Gastrocnemius medialis (tissue), 4 donors: ENCODE measurements at regions not wholly inside any gene's neighbourhood (a gene's known extent, or its start where the extent isn't known, plus 50 kb on each side); places are given as distances from the start of the nearest gene placed in this dataset.
"Not testable (repeated sequence)": the region's sequence is repeated elsewhere in the genome, so short reads cannot be mapped to it uniquely, and the experiment has no call there.

Source experiments
- ATAC-seq, 2 donors: fragments of 150-250 bp; one replicate each; pipeline ENCODE4 v1.9.1; 2016
- DNase-seq, 2 donors: peaks; one replicate each; pipeline ENCODE4 v3.0.0-alpha.2; 2019
- H3K27ac ChIP-seq, 4 donors: fragments of 200-600 bp; sonication (generic); 1 replicate in 1 of 4; 2 replicates in 3 of 4; pipeline ENCODE4 v1.5.1; 2016 to 2018; ENCODE audit warnings: mild to moderate bottlenecking in 2 of 4, moderate library complexity in 1 of 4
- H3K27me3 ChIP-seq, 3 donors: fragments of 200-600 bp; sonication (generic) in 2 of 3; 1 replicate in 1 of 3; 2 replicates in 2 of 3; pipeline versions ENCODE4 v1.5.1 to v1.6.0; 2016 to 2019; ENCODE audit warnings: mild to moderate bottlenecking in 1 of 3, moderate library complexity in 1 of 3
- H3K36me3 ChIP-seq, 2 donors: fragments of 200-600 bp; sonication (generic) in 1 of 2; one replicate each; pipeline ENCODE4 v1.5.1; 2017 to 2018
- H3K4me1 ChIP-seq, 2 donors: fragments of 200-600 bp; sonication (generic) in 1 of 2; one replicate each; pipeline ENCODE4 v1.5.1; 2016 to 2017; ENCODE audit warnings: mild to moderate bottlenecking in 2 of 2
- H3K4me3 ChIP-seq, 4 donors: fragments of 200-600 bp; sonication (generic) in 3 of 4; 1 replicate in 1 of 4; 2 replicates in 3 of 4; pipeline ENCODE4 v1.5.1; 2016 to 2019; ENCODE audit warnings: mild to moderate bottlenecking in 2 of 4
- H3K9me3 ChIP-seq, 3 donors: fragments of 200-600 bp; sonication (generic) in 2 of 3; 1 replicate in 1 of 3; 2 replicates in 2 of 3; pipeline ENCODE4 v1.5.1; 2016 to 2019
- POLR2A ChIP-seq, 2 donors: fragments of 450-650 bp; IDR thresholded peaks; one replicate each; pipeline ENCODE4 v1.6.1; 2017; ENCODE audit warnings: antibody characterized with exemption in 2 of 2, mild to moderate bottlenecking in 2 of 2, moderate library complexity in 2 of 2
- in situ Hi-C, 4 donors: fragments of 200-750 bp; cut with MboI; loops; one replicate each; pipeline versions ENCODE4 v1.15.0 to v1.8.0; 2017; ENCODE audit warnings: low sequenced_read_pairs in 4 of 4
- intact Hi-C: fragments of 100-400 bp; cut with DNase I; formaldehyde crosslinking; loops from one replicate; pipeline ENCODE4 v1.15.1; 2023; ENCODE audit warnings: low total_unique reads
- TF ChIP-seq, protein P1 (sequence below), 5 experiments: fragments of 450-650 bp in 3 of 5; fragments of 200-600 bp in 2 of 5; sonication (generic) in 2 of 5; IDR thresholded peaks in 4 of 5; conservative IDR thresholded peaks in 1 of 5; 1 replicate in 4 of 5; 2 replicates in 1 of 5; pipeline ENCODE4 v1.5.1; 2016 to 2019; ENCODE audit warnings: antibody characterized with exemption in 5 of 5, mild to moderate bottlenecking in 3 of 5, moderate library complexity in 3 of 5

- H3K27me3 ChIP-seq, result no peaks in the 10 kb centered on the region
- H3K4me1 ChIP-seq, result no peaks in the 10 kb centered on the region
- no peaks in the 10 kb centered on the region for H3K9me3 ChIP-seq
- ATAC-seq (no peak), DNase-seq (no peak)
- no peak overlapping the region for H3K27ac ChIP-seq
- in situ Hi-C loops, result no loop called here
- H3K36me3 ChIP-seq, result no peaks in the 10 kb centered on the region
- TF ChIP-seq POLR2A (IDR thresholded peaks at IDR 0.05), result no peak
- TF ChIP-seq, protein P1, sequence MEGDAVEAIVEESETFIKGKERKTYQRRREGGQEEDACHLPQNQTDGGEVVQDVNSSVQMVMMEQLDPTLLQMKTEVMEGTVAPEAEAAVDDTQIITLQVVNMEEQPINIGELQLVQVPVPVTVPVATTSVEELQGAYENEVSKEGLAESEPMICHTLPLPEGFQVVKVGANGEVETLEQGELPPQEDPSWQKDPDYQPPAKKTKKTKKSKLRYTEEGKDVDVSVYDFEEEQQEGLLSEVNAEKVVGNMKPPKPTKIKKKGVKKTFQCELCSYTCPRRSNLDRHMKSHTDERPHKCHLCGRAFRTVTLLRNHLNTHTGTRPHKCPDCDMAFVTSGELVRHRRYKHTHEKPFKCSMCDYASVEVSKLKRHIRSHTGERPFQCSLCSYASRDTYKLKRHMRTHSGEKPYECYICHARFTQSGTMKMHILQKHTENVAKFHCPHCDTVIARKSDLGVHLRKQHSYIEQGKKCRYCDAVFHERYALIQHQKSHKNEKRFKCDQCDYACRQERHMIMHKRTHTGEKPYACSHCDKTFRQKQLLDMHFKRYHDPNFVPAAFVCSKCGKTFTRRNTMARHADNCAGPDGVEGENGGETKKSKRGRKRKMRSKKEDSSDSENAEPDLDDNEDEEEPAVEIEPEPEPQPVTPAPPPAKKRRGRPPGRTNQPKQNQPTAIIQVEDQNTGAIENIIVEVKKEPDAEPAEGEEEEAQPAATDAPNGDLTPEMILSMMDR (IDR thresholded peaks at IDR 0.05 in 4 of 5, conservative IDR thresholded peaks at IDR 0.05 in 1 of 5), result no peak
- no peak overlapping the region for H3K4me3 ChIP-seq
- intact Hi-C loops, result no loop called here
Measured at GRCh38 chr1:19557609-19558051, 72.3 kb upstream of the CAPZB start.

- Histone ChIP-seq H3K27ac (no peak overlapping the region), H3K4me3 (no peak overlapping the region), H3K36me3 (no peaks in the 10 kb centered on the region), H3K9me3 (no peaks in the 10 kb centered on the region), H3K27me3 (no peaks in the 10 kb centered on the region), H3K4me1 (no peaks in the 10 kb centered on the region)
- intact Hi-C loops (no loop called here), in situ Hi-C loops (no loop called here)
- ATAC-seq, result no peak
- TF ChIP-seq POLR2A (IDR thresholded peaks at IDR 0.05), result no peak
- TF ChIP-seq, protein P1 (IDR thresholded peaks at IDR 0.05 in 4 of 5, conservative IDR thresholded peaks at IDR 0.05 in 1 of 5), result no peak
- no peak for DNase-seq
Measured at GRCh38 chr1:19554090-19554489, 68.8 kb upstream of the CAPZB start.

DNA sequence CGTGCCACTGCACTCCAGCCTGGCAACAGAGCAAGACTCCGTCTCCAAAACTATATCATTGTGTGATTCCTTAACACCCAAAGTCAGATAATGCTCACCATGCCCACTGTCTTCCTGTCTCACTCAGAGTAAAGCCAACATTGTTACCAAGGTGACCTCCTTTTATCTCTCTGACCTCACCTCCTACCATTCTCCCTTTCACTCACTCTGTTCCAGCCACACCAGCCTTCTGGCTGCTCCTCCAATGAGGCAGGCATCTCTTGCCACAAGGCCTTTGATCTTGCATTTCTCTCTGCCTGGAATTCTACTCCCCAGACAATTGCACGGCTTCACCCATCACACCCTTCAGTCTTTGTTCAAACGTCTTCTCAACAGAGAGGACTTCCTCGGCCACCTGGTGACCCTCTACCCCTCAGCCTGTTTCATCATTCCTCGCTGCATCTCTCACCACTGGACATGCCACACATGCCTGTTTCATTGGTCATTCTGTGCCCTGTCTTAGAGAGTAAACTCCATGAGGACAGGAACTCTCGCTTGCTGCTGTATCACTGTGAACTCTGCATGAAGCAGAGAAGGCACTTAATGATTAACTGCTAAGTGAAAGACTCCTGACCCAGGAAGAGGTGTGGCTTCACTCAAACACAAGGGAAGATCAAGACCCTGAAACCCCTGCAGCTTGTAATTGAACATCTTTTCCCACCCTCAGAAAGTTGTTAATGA is 67.1 kb upstream of the CAPZB start:
- ATAC-seq (no peak), DNase-seq (no peak)
- intact Hi-C loops, result no loop called here
- Histone ChIP-seq H3K36me3 (no peaks in the 10 kb centered on the region), H3K9me3 (no peaks in the 10 kb centered on the region), H3K27ac (no peak overlapping the region), H3K4me1 (no peaks in the 10 kb centered on the region), H3K4me3 (no peak overlapping the region), H3K27me3 (no peaks in the 10 kb centered on the region)
- in situ Hi-C loops, result no loop called here
- TF ChIP-seq, protein P1 (IDR thresholded peaks at IDR 0.05 in 4 of 5, conservative IDR thresholded peaks at IDR 0.05 in 1 of 5), result no peak
- no peak for TF ChIP-seq POLR2A (IDR thresholded peaks at IDR 0.05)

GRCh38 chr1:19551837-19552236 is 66.5 kb upstream of the CAPZB start:
- intact Hi-C loops, H3K4me3 ChIP-seq, ATAC-seq, H3K36me3 ChIP-seq, H3K4me1 ChIP-seq, H3K27me3 ChIP-seq, DNase-seq, H3K27ac ChIP-seq, H3K9me3 ChIP-seq, in situ Hi-C loops: not testable (repeated sequence)

- DNase-seq, H3K27me3 ChIP-seq, intact Hi-C loops, H3K4me3 ChIP-seq, ATAC-seq, in situ Hi-C loops, H3K4me1 ChIP-seq, H3K27ac ChIP-seq, H3K36me3 ChIP-seq, H3K9me3 ChIP-seq: not testable (repeated sequence)
Measured at GRCh38 chr1:19550437-19550836, 65.1 kb upstream of the CAPZB start.

- no peak overlapping the region for H3K27ac ChIP-seq
- H3K36me3 ChIP-seq, result no peaks in the 10 kb centered on the region
- intact Hi-C loops, result no loop called here
- no peak for TF ChIP-seq POLR2A (IDR thresholded peaks at IDR 0.05)
- TF ChIP-seq, protein P1 (IDR thresholded peaks at IDR 0.05 in 4 of 5, conservative IDR thresholded peaks at IDR 0.05 in 1 of 5), result no peak
- H3K9me3 ChIP-seq, result no peaks in the 10 kb centered on the region
- DNase-seq (no peak), ATAC-seq (no peak)
- no peaks in the 10 kb centered on the region for H3K27me3 ChIP-seq
- no peak overlapping the region for H3K4me3 ChIP-seq
- in situ Hi-C loops, result no loop called here
- H3K4me1 ChIP-seq, result no peaks in the 10 kb centered on the region
Measured at GRCh38 chr1:19547814-19548213, 62.5 kb upstream of the CAPZB start.
